Stimulated activated CD4-positive, alpha-beta T cell treated with anti-CD3 and anti-CD28 coated beads, Interleukin-1b, Interleukin-23, amount 100 ng/mL, for 48 hours (primary cell): ENCODE measurements at regions not wholly inside any gene's neighbourhood (a gene's known extent, or its start where the extent isn't known, plus 50 kb on each side); places are given as distances from the start of the nearest gene placed in this dataset.

Experiments
- DNase-seq: peaks from one replicate; pipeline ENCODE4 v3.0.0-alpha.2; 2020

DNA sequence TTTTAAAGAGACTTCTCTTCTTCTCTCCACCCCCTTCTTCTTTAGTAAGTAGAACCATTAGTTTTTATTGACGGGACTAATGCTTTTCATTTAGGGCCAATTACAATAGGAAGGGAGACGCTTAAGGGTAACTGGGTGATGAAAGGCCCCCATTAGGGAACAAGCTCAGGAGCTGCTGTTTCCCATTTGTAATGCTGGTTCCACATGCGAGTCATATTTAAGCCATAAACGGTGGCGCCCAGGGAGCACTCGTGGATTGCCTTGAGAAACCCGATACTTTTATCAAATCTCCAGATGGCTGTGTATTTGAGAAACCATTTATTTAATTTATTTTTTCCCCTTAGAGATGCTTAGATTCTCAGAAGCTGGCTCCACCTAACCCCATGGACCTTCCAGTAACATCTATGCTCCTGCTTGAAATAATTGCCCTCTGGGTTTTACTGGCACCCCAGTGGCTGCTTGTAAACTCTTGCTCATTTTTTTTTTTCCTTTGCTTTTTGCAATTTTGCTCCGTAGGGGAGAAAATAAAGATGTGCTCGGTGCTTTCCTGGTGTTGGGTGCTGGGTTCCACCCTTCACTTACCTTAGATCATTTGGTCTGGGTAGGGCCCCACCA, 124.2 kb upstream of the MSX1 start:
- DNase-seq, result no peak

DNA sequence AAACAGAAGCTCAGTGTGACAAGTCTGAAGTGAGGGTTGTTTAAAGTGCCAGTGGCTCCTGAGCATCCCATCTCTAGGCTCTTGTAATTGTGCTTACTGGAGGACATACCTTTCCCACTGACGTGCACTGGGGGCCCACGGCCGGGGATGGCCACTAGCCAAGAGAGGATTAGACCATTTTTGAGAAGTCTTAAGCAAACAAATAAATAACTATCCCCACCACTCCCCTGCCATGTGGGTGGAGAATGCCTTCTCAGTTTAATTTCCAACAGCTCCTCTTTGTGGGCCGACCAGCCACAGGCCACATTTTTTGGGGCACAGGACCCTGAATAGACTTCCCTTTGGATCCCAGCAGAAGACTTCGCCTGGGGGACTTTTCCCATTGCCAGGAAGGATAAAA, 125.0 kb upstream of the MSX1 start:
- no peak for DNase-seq

DNA sequence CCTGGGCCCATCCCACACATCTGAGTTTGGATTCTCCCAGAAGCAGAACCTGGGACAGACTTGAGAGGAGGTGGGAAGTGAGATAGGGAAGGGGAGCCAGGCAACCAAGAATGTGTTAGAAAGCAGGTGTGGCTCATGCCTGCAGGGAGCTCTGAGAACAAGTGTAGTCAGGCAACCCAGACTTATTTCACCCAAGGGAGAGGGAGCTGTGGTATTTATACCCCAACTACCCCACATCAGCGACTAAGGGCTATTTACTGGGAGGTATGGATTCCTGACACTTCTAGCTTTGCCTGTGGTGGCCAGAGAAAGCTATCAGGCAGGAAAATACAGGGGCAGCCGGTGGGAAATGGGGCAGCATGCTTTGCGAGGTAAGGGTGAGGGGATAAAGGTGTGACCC, 125.8 kb upstream of the MSX1 start:
- no peak for DNase-seq

- DNase-seq, result no peak
Measured at GRCh38 chr4:4730249-4730648, 129.2 kb upstream of the MSX1 start.

- no peak for DNase-seq
Measured at GRCh38 chr4:4729206-4729605, 130.3 kb upstream of the MSX1 start.

DNA sequence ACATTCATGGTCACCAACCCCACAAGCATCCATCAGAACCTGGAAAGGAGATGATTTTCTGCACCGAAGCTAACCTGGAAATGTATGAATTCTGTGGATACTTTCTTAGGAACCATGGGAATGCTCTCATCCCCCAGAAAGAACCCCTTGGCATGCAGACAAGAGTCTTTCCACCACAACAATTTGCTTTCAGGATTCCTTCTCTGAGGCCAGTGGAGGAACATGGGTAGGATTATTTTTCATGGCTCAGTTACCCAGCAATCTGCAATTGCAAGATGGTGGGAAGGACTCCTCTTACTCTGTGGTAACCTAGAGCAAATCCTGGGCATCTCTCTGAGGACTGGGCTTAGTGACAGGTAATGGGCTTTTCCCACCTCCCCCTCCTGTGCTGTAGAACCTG, 131.9 kb upstream of the MSX1 start:
- no peak for DNase-seq

- DNase-seq, result no peak
Measured at GRCh38 chr4:4726051-4726450, 133.4 kb upstream of the MSX1 start.

DNA sequence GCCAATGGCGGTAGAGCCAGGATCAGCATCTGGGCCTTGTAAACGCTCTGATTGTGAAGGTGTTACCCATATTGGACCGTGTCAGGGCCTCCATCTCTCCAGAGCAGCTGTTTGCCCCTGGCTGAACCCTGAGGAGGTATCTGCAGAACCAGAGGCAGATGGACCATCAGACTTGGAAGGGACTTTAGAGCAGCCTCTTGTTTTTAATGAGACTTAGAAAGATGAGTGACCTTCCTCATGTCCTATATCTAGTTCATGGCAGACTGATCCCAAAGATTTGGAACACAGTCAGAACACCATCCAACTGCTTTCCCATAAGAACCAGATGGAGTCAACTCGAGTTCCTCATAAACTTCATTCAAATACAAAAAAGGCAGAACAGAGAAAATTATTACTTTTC, 135.1 kb upstream of the MSX1 start:
- DNase-seq, result no peak

GRCh38 chr4:4721636-4722035, 137.8 kb upstream of the MSX1 start:
- DNase-seq, result no peak

DNA sequence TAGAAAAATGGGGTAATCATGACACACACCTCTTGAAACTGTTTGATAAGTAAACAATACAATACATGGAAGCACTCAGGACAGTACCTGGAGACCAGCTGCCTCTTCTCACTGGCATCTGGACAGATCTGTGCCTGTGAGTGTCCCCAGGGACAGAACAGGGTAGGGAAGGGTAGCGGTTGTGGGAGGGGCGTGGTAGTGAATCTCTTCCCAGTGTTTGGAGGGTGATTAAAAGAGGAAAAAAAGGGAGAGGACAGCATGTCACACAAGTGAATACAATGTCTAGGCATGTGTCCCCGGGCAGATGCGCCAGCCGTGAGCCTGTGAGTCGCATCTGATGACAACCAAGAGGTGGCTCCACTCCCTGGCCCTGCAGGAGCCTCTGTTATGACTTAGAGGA, 138.8 kb upstream of the MSX1 start:
- no peak for DNase-seq

- DNase-seq, result no peak
Measured at GRCh38 chr4:4719436-4719835, 140.0 kb upstream of the MSX1 start.

GRCh38 chr4:4717692-4718091, 141.8 kb upstream of the MSX1 start:
- no peak for DNase-seq

- no peak for DNase-seq
Measured at GRCh38 chr4:4714331-4714730, 145.1 kb upstream of the MSX1 start.

GRCh38 chr4:4712800-4713528, 146.5 kb upstream of the MSX1 start:
- no peak for DNase-seq

DNA sequence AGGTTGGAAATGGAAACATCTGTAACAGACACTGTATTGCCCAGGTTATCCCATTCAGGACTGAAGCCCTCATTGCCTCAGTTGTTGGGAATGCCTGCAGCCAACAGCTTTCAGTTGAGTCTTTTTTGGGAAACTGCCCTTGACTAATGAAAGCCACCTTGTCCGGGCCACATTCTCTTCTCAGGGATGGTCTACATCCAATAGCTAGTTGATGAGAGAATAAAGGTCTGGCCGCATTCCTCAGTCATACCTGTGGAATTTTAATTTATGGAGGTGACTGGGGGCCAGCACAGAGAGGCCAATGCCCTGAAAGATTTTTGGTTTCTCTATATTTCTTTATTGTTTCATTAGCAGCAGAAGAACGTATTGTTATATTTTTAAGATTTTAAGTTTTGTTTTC, 147.6 kb upstream of the MSX1 start:
- no peak for DNase-seq

GRCh38 chr4:4709736-4710135, 149.7 kb upstream of the MSX1 start:
- DNase-seq, result no peak

DNA sequence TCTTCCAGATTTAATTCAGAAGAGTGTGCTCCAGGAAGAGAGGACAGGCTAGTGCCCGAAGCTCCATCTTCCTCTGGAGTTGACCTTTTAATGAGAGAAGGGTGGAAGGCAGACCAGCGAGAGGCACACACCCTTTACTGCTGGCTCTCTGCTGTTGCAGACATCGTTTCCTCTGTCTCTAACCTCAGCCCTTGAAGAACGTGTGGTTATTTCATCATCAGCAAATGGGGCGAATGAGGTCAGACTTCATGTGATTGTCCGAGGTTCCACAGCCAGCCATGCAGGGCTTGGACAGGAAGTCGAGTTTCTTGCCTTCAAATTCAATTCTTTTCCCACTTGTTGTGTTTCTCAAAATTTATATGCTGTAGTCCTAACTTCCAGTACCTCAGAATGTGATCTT, 155.2 kb upstream of the MSX1 start:
- DNase-seq, result no peak

DNA sequence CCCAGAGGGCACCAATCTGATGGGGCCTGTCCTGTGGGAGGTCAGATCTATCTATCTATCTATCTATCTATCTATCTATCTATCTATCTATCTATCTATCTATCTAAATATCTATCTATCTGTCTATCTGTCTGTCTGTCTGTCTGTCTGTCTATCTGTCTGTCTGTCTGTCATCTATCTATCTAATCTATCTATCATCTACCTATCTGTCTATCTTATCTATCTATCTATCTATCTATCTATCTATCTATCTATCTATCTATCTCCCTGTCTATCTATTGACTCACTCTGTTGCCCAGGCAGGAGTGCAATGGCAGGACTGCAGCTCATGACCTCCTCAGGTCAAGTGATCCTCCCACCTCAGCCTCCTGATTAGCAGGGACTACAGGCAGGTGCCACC, 155.7 kb upstream of the STX18 start:
- DNase-seq, result no peak

- DNase-seq, result no peak
Measured at GRCh38 chr4:4696530-4696929, 154.7 kb upstream of the STX18 start.

DNA sequence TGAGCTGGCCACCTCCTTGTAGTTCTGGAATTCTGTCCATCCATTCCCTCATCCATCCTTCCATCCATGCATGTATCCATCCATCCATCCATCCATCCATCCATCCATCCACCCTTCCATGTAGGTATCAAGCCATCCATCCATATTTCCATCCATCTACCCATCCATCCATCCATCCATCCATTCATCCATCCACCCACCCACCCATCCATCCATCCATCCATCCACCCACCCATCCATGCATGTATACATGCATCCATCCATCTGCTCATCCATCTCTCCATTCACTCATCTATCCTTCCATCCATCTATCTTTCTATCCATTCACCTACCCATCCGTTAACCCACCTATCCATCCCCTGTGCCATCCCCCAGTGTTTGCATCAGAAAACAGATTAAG, 153.6 kb upstream of the STX18 start:
- no peak for DNase-seq

- DNase-seq, result no peak
Measured at GRCh38 chr4:4694827-4695226, 153.0 kb upstream of the STX18 start.

DNA sequence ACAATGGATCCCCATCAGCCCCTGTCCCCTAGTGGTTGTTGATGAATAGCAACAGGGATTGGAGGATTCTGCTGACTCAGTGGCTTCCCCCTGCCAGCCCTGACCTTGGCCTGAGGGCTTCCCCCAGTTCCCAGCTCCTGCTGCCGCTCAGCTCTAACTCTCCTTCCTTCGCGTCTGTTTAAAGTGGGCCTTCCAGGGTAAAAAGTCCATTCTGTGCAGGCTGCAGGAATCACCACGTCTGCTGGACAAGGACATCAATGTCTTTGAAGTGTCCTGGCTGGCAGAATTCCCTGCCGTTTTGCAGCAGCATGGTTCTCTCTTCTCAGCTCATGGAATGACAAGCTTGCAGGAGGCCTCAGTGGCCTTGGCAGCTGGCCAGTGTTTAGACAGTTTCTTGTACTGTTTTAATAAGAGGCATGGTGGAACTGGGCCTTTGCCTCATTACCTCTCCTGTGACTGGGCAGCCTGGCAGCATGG, 152.5 kb upstream of the STX18 start:
- no peak for DNase-seq

GRCh38 chr4:4693755-4694295, 152.0 kb upstream of the STX18 start:
- DNase-seq, result no peak

DNA sequence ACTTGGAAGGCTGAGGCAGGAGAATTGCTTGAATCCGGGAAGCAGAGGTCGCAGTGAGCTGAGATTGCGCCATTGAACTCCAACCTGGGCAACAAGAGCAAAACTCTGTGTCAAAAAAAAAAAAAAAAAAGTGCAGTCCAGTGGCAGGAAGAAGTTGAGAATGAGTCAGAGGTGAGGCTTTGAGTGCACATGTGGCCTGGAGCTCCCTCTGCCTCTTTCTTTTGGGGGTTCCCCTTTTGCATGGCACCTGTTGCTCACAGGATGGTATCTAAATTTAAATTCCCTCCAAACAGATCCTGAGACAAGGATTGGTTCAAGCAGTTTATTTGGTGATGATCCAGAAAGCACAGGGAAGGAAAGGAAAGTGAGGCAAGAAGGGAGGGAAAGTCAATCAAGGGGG, 151.4 kb upstream of the STX18 start:
- no peak for DNase-seq

DNA sequence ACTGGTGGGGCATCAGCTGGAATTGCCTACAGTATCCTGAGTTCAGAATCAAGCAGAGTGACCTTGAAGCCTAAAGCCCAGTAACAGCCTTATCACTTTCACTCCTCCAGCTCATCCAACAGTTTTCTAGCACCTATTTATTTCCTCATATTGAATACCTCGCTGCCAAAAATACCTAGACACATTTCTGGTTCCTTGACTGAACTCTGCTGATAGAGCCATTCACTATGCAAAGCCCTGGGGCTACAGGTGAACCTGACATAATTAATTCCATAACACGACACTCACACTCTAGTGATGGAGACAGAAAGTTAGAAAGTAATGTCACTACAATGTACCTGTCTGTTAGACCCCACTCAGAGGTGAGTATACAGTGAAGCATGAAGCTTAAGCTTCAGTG, 149.0 kb upstream of the STX18 start:
- DNase-seq, result no peak
